Choroid plexus epithelial cell (primary cell): ENCODE measurements at regions not wholly inside any gene's neighbourhood (a gene's known extent, or its start where the extent isn't known, plus 50 kb on each side); places are given as distances from the start of the nearest gene placed in this dataset.

Experiments used
- DNase-seq: peaks from one replicate; pipeline ENCODE4 v3.0.0-alpha.2; 2010; ENCODE audit warnings: low read depth
- H3K4me3 ChIP-seq: 2 replicates; pipeline ENCODE4 v1.5.1; 2011; ENCODE audit warnings: low read depth, mild to moderate bottlenecking, control low read depth, low read length, moderate library complexity
- TF ChIP-seq, protein P1 (sequence below): conservative IDR thresholded peaks from 2 replicates; pipeline ENCODE4 v1.5.1; 2011; ENCODE audit warnings: low read depth, mild to moderate bottlenecking, control low read depth, inconsistent platforms, low read length, moderate library complexity

DNA sequence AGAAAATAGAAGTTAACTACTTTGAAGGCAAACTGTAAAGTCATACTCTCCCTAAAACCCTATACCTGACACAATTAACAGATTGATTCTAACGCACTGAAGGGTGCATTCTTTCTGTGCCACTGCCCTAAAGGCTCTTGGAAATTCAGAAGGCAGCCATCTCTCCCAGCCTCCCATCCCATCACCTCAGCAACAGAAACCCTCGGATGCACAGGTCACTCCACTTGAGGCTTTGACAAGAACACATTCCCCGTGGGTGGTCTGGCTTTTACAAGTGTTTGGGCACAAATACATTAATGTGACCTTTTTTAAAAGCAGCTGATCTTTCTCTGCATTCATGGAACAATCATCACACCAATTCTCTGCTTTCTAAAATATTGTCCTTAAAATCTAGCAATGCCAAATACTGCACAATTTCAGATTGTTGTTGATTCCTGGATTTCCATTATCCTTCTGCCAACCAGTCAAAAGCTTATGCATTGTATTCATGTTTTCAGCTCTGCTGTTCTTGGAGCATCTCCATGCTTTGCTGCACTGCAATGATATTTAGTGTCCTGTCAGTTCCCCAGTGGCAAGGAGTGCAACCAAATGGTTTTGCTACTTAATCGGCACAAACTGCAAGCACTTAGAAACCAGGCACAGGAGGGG is 175.6 kb downstream of the TMEM161B start:
- TF ChIP-seq, protein P1, sequence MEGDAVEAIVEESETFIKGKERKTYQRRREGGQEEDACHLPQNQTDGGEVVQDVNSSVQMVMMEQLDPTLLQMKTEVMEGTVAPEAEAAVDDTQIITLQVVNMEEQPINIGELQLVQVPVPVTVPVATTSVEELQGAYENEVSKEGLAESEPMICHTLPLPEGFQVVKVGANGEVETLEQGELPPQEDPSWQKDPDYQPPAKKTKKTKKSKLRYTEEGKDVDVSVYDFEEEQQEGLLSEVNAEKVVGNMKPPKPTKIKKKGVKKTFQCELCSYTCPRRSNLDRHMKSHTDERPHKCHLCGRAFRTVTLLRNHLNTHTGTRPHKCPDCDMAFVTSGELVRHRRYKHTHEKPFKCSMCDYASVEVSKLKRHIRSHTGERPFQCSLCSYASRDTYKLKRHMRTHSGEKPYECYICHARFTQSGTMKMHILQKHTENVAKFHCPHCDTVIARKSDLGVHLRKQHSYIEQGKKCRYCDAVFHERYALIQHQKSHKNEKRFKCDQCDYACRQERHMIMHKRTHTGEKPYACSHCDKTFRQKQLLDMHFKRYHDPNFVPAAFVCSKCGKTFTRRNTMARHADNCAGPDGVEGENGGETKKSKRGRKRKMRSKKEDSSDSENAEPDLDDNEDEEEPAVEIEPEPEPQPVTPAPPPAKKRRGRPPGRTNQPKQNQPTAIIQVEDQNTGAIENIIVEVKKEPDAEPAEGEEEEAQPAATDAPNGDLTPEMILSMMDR = no peak
- H3K4me3 ChIP-seq = no peak overlapping the region
- DNase-seq = no peak

DNA sequence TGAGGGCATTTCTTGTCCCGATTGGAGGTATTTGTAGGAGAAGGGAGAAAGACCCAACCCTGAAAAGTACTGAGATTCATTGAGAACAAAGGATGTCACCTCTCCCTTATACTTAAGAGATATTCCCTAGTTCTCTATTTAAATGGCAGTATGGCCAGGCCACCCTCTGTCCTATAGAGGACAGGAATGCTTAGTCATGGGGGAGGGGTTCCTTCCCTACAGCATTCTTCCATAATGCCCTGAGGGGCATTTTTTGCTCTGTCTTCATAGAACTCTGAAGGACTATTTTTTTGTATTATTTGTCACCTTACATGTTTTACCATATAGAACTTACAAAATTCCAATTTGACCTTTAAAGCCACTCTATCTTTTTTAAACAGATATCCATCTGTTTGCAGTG is 176.3 kb downstream of the TMEM161B start:
- no peak for DNase-seq
- no peak overlapping the region for H3K4me3 ChIP-seq
- TF ChIP-seq, protein P1 = no peak

DNA sequence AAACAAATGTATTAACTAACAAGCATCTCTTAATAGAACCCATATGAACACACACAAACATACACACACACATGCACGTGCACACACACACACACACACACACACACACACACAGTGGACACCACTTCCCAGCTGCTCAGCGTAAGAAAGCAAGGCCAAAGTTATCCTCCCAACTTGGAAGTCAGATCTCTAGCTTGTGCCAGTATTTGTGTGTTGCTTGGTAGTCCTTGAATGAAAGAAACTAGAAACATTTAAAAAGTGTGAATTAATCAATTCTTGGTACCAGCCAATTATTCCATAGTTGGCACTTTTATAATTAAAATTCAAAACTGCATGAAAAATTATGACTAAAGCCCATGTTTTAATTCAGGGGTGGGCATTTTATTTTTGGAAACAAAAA is 178.1 kb downstream of the TMEM161B start:
- no peak for DNase-seq
- TF ChIP-seq, protein P1 = no peak
- no peak overlapping the region for H3K4me3 ChIP-seq

DNA sequence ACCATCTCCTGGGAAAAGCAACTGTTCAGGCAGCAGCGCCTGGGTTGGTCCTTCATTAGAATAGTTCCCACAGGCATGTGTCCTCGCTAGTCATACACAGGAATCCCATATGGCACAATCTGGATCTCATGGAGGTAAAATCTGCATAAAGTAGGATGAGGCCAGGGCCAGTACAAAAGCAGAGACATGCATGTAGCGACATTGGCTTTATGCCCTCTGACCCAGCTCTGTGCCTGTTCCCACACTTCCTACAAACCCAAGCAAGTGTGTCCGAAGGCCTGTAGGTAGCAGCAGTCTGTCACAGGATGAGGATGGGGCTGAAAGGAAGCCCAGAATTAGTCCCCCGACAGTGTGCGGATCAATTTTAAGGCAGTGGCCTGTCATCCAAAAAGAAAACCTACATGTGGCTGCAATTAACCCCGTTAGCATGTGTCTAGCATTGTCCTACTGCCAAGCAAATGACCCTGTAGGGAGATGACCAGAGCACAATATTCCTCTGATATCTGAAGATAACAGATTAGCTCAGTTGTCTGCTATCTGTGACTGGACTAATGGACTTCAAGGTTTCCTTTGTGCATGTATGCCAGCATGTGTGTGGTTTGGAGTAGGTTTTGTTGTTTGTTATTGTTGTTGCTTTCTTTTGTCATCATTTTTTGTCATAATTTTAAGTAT is 178.8 kb downstream of the TMEM161B start:
- no peak for DNase-seq
- TF ChIP-seq, protein P1 = no peak
- no peak overlapping the region for H3K4me3 ChIP-seq

DNA sequence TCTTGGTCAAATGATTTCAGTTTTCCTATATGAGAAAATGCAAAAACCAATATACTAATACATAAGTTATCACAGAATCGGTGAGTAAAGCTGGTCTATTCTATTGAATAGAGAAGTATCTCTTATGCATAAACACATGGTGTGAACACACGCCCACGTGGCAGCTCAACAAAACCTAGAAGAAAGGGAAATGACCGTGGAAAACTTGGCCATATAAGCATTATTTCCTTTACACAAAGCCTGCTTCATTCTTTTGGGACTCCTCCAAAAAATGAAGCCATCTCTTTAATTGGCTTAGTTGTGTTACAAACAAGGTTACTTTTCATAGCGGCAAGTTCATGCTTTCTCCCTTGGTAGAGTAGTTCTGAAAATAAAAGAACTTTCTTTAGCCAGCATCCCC is 183.2 kb downstream of the TMEM161B start:
- H3K4me3 ChIP-seq = no peak overlapping the region
- no peak for DNase-seq
- TF ChIP-seq, protein P1 = no peak

DNA sequence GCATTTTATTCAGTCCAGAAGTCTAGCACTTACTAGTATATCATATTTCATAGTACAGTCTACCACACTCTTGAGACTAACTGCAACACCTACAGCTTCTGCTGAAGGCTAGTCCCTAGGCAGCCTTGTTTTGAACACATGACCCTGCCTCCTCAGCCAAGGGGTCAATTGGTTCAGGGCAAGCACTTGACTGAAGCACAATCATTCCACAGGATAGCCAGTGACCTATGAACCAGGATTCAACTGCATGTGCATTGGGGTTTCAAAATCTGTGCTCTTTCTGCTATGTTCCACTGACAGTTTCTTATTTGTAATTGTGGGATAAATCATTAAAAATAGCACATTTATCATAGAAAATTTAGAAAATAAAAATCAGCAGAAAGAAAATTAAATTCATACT is 186.8 kb downstream of the TMEM161B start:
- no peak overlapping the region for H3K4me3 ChIP-seq
- no peak for DNase-seq
- TF ChIP-seq, protein P1 = no peak

DNA sequence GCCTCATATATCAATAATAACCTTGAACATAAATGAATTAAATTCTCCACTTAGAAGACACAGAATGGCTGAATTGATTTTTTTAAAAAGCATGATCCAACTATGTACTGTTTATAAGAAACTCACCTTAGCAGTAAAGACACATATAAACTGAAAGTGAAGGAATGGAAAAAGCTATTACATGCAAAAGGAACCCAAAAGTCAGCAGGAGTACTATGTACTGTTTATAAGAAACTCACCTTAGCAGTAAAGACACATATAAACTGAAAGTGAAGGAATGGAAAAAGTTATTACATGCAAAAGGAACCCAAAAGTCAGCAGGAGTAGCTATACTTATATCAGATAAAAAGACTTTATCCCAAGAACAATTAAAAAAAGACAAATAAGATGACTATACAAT is 204.8 kb downstream of the TMEM161B start:
- DNase-seq = no peak
- no peak overlapping the region for H3K4me3 ChIP-seq
- TF ChIP-seq, protein P1 = no peak
